ENCODE measurements at regions not wholly inside any gene's neighbourhood (a gene's known extent, or its start where the extent isn't known, plus 50 kb on each side); places are given as distances from the start of the nearest gene placed in this dataset.

DNA sequence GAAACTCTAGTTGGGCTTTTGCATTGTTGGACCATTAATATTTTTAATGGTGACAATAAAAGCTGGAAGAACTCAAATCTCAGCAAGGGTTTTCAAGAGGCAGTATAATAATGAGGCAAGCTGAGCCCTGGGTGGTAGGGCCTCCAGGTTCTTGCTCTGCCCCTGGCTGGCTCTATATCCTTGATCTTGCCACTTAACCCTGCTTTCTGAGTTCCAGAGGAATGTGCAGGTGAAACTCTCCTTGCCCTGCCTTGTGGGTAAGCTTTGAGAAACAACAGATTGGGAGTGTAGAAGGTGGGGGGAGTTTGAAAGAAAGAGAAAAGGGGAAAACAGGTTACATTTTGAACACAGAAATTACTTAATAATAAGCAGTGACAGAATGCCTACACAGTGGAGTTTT lies 103.3 kb upstream of the MAP4K3 start:
- no peak for DNase-seq

DNA sequence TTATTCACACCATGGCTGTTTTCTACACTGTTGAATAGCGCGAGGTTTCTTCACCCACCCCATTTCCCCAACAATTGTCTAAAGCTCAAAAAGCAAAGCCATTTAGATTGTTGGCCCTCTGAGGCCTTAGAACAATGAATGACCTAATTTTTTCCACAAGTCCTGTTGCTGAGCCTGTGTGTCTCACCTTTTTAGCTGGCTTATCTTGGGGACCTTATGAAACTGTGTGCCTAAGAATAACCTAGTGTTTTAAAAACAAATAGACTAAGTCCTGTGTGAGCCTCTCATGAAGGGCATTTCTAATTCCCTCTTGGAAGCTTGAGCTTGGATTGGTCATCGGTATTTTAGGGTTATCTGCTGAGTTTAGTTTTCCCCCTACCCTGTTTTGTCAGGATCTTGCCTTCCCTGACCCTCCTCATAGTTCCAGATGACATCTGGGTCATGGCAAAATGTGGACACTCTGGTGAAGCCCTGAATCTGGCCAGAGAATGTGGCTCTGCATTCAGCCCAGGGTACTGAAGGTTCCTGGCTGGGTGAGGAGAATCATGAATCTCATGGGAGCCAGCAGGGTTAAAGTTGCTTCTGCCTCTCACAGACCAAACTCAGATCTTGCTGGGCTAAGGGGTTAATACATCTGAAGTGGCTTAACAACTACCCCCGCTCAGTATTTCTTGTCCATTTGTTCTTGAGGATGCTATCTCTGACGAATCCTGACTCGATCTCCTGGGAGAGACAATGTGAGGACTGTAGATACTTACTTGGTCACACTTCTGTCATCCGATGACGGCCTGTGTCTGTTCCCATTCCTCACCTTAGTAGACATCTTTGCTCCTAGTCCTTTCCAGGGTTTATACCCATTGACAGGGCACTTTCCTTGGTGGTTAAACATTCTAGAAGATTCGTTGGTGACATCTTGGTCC lies 104.2 kb upstream of the MAP4K3 start:
- no peak for DNase-seq

DNA sequence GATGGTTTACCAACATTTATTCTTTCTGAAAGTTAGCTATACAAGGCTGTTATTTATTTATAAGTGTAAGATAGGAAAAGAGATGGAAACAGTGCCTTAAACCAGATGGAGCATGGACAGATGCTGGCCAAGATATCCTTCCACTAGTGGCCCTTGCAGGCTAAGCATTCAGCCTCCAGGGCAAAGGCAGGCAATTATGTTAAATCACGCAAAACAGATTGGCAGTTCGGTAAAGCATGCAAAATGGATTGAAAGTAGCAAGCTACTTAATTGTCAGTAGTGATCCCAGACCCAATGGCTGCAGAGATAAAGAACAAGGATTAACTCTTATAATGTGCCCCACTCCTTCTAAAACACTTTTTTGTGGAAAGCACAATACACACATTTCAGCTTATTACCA lies 105.4 kb upstream of the MAP4K3 start:
- no peak for DNase-seq

DNA sequence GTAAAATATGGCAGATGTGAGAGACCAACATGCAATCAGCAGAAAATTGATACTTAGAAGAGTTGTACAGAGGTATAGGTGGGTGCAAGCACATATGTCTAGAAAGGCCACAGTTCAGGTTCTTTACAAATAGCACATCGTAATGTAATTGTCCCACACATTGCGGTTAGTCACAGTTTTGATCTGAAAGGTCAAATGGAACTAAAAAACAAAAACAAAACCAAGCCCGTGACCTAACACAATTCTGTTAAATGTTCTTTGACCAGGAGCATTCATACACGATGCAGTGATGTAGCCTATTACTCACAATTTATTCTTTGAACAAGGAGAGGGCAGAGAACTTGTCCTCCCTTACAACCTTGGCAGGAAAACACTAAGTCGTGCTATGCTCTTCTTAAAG lies 108.9 kb upstream of the MAP4K3 start:
- no peak for DNase-seq

DNA sequence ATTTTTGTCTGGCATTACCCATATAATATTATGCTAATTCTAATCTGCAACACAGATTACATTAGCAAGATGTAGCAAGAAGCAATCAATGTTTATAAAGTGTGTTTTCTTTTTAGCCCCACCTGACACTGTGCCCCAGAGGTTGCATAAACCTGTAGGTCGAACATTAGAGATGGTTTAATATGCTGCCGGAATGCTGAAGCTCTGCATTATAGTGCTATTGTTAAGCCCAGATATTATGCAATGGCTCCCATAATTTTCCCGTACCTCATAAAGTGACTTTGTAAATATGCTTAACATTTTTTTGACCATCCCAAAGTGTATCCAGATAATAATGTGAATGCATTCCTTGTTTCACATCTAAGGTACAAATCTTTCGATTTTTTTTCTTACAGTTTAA lies 109.3 kb upstream of the MAP4K3 start:
- DNase-seq, result no peak

DNA sequence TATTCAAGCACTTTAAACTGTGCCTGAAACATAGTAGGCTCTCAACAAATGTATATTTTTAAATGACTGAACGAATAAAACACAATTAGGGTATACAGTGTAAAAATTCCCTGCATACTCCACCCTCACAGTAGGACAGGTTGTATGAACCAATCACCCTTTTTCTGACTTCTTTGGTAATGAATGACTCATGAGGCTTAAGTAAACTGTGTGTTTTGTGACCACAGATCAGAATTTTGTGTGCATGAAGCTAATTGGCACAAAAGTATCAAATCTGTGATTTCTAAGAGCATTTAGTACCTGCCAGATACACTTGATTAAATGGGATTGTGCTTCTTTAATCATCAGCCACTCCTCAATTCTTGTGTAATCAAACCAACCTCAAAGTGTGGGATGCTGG lies 109.9 kb upstream of the MAP4K3 start:
- no peak for DNase-seq

DNA sequence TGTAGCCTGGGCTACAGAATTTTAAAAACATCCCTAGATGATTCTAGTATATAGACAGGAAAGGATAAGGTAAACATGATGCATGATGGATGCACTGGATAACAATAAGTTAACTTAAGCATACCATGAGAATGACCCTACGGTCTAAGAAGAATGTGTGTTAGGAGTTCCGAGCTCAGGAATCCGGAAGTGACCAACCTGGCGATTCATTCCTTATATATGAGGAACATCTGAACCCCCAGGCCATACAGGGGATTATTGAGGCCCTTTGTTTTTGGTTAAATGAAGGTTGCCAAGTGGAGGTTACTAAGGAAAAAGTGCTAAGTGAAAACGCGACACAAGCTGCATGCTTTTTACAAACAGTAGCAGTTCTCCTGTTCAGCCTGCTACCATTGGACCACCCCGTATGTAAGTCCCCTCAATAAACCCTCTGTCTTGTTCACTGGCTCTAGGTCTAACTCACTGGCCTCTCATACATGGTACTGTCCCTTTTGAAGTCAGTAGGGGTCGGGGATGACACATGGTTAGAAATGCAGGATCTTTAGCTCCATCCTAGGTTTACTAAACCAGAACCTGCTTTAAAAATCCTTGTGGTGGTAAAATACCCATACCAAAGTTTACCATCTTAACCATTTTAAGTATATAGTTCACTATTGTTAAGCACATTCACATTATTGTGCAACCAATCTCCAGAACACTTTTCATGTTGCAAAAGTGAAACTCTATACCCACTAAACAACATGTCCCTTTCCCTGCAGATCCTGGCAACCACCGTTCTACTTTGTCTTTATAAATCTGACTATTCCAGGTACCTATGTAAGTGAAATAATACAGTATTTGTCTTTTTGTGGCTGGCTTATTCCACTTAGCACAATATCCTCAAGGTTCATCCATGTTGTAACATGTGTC lies 111.0 kb upstream of the MAP4K3 start:
- DNase-seq, result no peak

DNA sequence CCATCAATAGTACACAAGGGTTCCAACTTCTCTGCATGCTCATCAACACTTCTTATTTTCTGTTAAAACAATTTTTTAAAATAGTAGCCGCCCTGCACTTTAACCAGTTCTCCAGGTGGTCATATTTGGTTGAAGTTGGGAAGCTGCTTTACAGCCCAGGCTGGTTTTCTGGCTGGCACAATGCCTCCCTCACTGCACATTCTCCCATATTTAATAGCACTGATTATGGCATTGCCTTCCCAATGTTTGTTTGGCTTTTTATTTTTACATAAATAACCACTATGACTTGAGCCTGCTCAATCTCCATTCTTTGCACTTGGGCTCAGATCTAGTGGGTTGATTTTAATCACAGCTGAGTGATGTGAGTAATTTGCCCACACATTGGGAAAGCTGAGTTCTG lies 111.9 kb upstream of the MAP4K3 start:
- no peak for DNase-seq

DNA sequence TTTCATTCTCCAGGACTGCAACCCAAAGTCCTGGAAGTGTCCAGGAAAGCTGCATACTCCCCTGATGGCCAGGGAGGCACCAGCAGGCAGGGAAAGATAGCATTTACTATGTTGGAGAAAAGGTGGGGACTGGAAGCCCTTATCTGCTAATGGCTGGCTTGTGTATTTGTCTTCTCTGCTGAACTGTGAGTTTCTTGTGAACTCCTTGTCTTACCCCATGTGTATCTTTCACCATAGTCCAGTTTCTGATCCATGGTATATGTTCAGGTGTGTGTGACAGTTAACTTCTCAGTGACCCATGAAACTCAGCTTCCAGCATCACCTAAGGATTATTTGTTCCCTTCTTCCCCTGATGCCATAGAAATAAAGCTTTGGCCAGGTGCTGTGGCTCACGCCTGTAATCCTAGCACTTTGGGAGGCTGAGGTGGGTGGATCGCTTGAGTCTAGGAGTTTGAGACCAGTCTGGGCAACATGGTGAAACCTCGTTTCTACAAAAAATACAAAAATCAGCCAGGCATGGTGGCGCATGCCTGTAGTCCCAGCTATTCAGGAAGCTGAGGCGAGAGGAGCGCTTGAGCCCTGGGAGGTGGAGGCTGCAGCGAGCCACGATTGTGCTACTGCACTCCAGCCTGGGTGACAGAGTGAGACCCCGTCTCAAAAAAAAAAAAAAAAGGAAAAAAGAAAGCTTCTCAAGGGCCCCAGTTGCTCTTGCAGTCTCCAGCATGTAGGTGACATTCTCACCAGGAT lies 112.8 kb upstream of the MAP4K3 start:
- DNase-seq, result no peak

DNA sequence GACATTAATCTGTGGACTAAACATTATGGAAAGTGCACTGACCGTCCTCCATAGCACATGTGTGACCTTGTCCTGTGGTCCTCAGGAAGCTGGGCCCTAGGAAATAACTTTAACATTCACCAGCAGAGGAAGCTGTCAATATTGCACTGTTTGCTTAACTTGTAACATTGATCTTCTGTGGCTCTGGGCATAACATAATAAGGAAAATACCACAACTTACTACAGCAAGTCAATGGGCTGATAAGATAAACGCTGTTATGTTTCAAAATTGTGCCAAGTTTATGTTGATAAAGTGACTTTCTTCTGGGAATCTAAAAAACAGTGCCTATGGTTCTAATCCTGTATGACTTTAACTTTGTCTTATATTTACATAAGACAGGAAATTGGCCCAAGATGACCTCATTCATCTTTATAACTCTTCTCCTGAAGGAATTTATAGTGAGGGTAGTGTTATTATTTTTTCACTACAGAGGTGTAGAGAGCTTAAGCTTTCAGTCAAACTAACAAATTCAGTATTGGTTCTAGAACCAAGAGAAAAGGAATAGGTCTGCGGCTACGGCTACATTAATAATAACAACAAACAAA lies 113.7 kb upstream of the MAP4K3 start:
- no peak for DNase-seq

DNA sequence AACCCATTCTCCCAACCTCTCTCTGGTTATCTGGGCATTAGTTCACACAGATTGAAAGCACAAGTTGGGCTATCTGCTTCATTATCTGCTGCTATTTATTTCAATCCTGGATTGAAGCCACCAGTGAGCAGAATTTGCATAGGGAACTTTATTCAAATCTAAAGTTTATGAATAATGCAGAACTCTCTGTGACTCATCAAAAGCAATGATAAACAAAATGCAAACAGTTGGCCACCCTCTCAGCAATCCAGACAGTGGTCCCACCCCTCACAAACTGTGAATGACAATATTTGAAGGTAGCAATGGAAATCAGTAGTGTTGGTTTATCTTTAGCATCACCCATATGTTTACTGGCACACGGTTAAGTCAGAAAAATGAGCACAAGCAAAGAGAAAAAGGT lies 106.8 kb upstream of the TMEM178A start:
- DNase-seq, result no peak

DNA sequence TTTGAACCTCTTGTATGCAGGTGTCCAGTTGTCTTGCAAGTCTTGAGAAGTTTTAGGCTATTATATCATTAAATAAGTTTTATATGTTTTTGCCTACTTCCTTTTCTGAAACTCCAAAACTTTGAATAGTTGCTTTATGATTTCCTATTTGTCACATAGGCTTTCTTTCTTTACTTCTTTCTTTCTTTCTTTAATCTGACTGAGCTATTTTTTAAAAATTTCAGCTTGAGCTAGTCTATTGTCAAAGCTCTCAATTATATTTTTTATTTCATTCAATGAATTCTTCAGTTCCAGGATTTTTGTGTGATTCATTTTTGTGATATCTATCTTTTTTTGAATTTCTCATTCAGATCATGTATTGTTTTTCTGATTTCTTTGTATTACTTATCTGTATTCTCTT lies 102.1 kb upstream of the TMEM178A start:
- DNase-seq, result no peak

DNA sequence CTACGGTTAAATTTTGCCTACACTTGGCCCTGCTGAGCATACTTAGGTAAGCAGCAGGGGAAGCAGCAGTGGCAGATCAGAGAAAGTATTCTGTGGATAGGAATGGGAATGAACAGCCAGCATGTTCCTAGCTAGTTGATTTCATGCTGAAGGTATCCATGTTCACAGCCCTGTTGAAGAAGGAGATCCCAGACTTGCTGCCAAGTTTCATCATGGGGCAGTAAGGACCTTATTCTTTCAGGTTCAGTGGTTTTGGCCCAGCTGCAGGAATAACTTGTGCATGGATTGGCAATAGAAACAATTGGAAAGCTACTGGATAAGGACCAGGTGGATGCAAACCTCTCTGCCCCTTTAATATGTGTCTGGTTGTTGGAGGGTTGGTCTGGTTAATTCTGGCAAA lies 98.2 kb upstream of the TMEM178A start:
- no peak for DNase-seq

DNA sequence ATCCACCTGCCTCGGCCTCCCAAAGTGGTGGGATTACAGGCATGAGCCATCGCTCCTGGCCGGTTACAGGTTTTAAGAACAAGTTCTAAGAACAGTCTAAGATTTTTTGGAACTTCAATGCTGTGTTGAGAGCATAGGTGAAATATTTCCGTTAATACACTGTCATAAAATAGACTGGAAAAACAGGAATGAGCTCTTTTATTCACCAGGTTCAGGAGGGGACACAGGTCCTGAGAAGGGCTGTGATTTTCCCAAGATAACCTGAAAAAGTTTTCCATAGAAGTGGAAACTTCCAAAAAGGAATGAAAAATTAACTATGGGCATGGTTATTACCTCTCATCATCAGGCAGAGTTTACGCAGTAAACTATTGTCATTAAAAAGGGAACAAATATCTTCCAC lies 97.6 kb upstream of the TMEM178A start:
- no peak for DNase-seq

DNA sequence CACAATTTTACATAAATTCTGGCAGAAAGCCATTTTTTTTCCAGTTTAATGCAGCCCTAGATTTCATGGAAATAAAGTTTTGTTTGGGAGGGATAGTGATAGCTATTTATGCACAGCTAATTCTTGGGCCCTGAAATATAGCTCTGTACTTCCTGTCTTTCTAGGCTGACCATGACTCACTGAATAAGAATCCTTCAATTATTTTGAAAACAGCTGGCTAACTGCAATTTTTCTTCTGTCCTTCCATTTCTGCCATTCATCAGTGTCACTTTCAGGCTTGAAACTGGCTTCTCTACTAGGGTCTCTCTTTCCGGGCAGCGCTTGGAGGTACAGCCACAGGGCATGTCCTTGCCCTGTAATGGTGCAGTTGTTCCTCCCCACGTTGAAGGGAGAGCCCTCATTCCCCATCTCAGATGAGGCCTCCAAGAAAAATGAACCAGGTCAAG lies 97.1 kb upstream of the TMEM178A start:
- DNase-seq, result no peak

DNA sequence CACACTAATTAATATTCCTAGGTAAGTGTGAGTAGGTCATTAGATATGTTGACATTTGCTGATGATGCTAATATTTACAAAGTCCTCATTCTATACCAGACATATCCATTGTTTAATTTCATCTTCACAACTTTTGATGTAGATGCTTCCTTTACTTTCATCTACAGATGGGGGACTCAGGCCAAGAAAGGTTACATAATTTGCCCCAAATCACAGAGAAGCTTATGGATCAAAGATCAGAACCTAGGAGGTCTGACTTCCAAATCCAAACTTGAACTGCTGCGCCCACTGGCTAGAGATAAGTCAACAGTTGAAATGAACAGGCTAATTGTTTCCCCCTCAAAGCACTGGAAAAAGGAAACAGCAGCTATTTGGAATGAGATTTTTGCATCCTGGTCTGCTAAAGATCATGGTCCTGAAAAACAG lies 95.6 kb upstream of the TMEM178A start:
- no peak for DNase-seq

DNA sequence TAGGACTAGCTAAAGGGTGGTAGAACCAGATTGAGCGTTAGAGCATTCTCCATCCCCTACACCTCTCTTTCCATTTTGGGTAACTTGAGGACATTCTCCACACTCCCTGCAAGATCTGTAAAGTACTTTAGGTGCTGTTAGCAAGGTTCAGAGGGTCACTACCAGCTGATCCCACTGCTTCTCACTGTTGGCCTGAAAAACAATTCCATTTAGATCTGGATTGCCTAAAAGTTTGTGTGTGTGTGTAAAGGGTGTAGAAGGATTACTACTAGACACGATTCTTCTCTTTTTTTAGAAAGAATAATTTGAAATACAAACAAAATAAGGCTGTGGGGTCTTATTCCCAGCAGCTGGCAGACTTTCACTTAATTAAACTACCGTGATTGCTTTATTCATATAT lies 95.1 kb upstream of the TMEM178A start:
- DNase-seq, result no peak

DNA sequence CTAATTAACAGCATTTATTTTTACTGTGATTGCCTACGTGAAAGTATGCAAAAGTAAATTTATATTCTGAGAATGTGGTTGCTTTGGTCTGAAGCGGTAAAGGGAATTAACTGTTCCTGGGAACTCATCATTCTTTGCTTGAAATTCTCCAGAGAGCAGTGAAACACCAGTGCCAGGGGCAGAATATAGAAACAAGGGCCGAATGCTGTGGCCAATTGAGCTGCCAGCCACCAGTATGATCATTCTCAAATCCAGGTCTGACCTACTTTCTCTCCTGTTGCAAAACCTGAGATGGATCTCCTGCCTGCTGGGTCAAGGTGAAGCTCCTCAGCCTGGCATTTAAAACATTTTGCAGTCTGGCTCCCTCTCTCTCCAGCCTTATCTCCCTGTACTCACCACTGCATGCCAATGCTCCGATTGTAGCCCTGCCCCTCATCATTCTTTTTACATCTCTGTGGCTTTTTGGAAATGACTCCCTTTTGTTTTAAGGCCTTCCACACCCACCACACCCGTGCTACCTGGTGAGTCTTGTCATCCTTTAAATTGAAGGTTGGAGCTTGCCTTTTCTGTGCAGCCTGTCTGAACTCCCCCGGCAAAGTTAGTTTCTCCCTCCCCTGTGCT lies 94.5 kb upstream of the TMEM178A start:
- no peak for DNase-seq

DNA sequence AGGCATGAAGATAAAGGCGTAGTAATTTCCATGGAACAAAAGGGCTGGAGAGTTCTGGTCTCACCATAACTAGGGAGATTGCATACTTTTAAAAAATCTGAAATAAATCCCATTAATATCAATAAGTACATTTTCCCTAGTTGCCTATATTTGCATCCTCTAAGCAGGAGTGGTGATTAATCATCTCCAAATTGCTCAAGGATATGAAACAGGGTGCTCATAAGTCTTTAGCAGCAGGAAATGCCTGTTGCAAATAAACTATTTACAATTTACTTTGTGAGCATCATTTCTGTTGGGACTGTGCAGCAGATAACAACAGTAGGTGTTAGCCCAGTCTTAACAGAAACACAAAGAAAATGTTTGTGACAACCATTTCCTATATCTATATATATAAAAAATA lies 92.4 kb upstream of the TMEM178A start:
- DNase-seq, result no peak

DNA sequence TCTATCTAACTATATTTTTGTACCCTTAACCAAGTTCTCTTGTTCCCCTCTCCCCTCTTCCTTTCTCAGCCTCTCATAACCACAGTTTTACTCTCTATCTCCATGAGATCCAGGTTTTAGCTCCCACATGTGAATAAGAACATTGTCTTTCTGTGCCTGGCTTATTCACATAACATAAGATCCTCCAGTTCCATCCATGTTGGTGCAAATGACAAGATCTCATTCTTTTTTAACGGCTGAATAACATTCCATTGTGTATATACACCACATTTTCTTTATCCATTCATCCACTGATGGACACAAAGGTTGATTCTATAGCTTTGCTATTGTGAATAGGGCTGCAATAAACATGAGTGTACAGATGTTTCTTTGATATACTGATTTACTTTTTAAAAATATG lies 83.9 kb upstream of the TMEM178A start:
- DNase-seq, result no peak

DNA sequence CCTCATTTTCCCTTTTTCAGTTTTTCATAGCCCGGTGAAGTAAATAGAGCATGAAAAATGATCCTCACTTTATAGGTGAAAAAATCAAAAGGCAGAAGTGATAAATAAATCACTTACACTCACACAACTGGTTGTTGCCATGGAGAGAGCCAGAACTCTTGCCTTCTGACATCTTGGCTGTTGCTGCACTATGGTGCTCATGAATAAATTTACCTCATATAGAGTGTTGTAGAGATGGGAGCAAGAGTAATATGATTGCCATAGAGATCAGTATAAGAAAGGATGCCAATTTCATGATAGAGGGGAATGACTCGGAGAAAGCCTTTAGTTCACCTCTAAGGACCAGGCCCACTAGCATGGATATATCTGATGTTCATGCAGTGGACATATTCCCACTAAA lies 82.5 kb upstream of the TMEM178A start:
- no peak for DNase-seq

DNA sequence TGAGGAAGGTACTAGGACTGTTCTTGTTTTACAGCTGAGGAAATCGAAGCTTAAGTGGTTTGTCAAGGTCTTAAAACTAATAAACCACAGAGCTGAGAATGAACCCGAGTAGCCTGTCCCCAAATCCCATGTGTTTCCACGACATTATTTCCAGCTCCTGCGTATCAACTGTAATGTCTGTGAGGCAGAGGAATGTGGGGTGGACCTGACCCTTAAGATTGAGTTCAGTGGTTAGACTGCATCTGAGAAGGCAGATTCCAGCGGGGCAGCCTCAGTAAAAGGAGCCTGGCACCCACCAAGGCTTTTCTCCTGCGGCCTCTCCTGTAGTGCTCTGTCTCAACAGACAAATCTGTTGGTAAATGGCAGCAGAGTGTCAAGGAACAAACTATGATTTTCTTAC lies 81.9 kb upstream of the TMEM178A start:
- DNase-seq, result no peak

Data from Kasumi-1 (cell line).